A549 (cell line): ENCODE measurements at regions not wholly inside any gene's neighbourhood (a gene's known extent, or its start where the extent isn't known, plus 50 kb on each side); places are given as distances from the start of the nearest gene placed in this dataset.
"Not testable (repeated sequence)": the region's sequence is repeated elsewhere in the genome, so short reads cannot be mapped to it uniquely, and the experiment has no call there.

ENCODE experiments used
- ATAC-seq, 2 experiments: fragments of 200-7000 bp in 1 of 2; fragments of >200 bp in 1 of 2; cut with Nextera tagmentation in 1 of 2; cut with Tn5 transposase in 1 of 2; 3 replicates each; pipeline versions ENCODE4 v1.8.0 to v1.9.1; 2018 to 2020; ENCODE audit warnings: mild to moderate bottlenecking in 1 of 2, moderate library complexity in 1 of 2
- CTCF ChIA-PET: fragments of 300-600 bp; sonication (Branson Sonifier 250); formaldehyde crosslinking; extraction: SDS; loops from one replicate; lab custom pipeline; 2021; ENCODE audit warnings: antibody characterized with exemption, inconsistent platforms; lab: Yijun Ruan, JAX
- POLR2A ChIA-PET: fragments of 350-600 bp; formaldehyde crosslinking; extraction: SDS; loops from one replicate; lab custom pipeline; 2021; ENCODE audit warnings: antibody characterized with exemption, inconsistent platforms; lab: Yijun Ruan, JAX
- DNase-seq, 2 experiments: peaks; one replicate each; pipeline versions ENCODE4 v3.0.0 to v3.0.0-alpha.2; 2011 to 2016; ENCODE audit warnings: low read depth in 1 of 2, low spot score in 1 of 2
- FAIRE-seq: peaks from 2 replicates; lab custom pipeline; 2011; peaks lifted over from hg19 to GRCh38; lab: Jason Lieb, UNC
- H3K27ac ChIP-seq, 2 experiments: fragments of >200 bp; sonication (Bioruptor Twin); formaldehyde crosslinking; 3 replicates each; pipeline ENCODE4 v1.5.1; 2016 to 2017
- H3K4me1 ChIP-seq: fragments of >200 bp; sonication (Bioruptor Twin); formaldehyde crosslinking; 3 replicates; pipeline ENCODE4 v1.6.1; 2016
- H3K4me2 ChIP-seq: fragments of >200 bp; sonication (Bioruptor Twin); formaldehyde crosslinking; 3 replicates; pipeline ENCODE4 v1.6.1; 2016
- H3K4me3 ChIP-seq: fragments of >200 bp; sonication (Bioruptor Twin); formaldehyde crosslinking; 3 replicates; pipeline ENCODE4 v1.5.1; 2016
- H3K9me3 ChIP-seq: fragments of >200 bp; sonication (Bioruptor Twin); formaldehyde crosslinking; 3 replicates; pipeline ENCODE4 v1.6.1; 2016
- CHD2 ChIP-seq: fragments of 150-350 bp; IDR thresholded peaks from 2 replicates; pipeline ENCODE4 v1.6.1; 2014; ENCODE audit warnings: low read length; ENCODE audit not compliant: partially characterized antibody
- CTCF ChIP-seq: fragments of >200 bp; sonication (Bioruptor Twin); formaldehyde crosslinking; IDR thresholded peaks from 3 replicates; pipeline ENCODE4 v1.5.1; 2016
- EHF ChIP-seq: fragments of 250-450 bp; sonication (Bioruptor Pico); IDR thresholded peaks from 2 replicates; pipeline ENCODE4 v1.5.0; 2020; ENCODE audit warnings: mild to moderate bottlenecking
- ELK1 ChIP-seq: fragments of 150-350 bp; IDR thresholded peaks from 2 replicates; pipeline ENCODE4 v1.6.1; 2014; ENCODE audit warnings: low read depth, mild to moderate bottlenecking, low read length
- ESRRA ChIP-seq: fragments of 150-350 bp; IDR thresholded peaks from 2 replicates; pipeline ENCODE4 v1.6.1; 2014; ENCODE audit warnings: mild to moderate bottlenecking, low read length, borderline replicate concordance
- FOSL2 ChIP-seq, 2 experiments: fragments of 450-650 bp in 1 of 2; fragments of >200 bp in 1 of 2; sonication (Bioruptor Twin) in 1 of 2; formaldehyde crosslinking; IDR thresholded peaks; 2 replicates each; pipeline versions ENCODE4 v1.5.0 to v1.6.1; 2016 to 2020; ENCODE audit warnings: mild to moderate bottlenecking in 1 of 2, moderate library complexity in 1 of 2
- HOXA7 ChIP-seq: fragments of 250-450 bp; sonication (Bioruptor Pico); IDR thresholded peaks from 2 replicates; pipeline ENCODE4 v1.5.0; 2020; ENCODE audit warnings: mild to moderate bottlenecking, moderate library complexity
- HOXB13 ChIP-seq: fragments of 250-450 bp; sonication (Bioruptor Pico); IDR thresholded peaks from 2 replicates; pipeline ENCODE4 v1.5.0; 2020; ENCODE audit warnings: low read depth, mild to moderate bottlenecking, moderate library complexity
- MAFK ChIP-seq: fragments of 450-650 bp; IDR thresholded peaks from 2 replicates; pipeline ENCODE4 v1.6.1; 2014; ENCODE audit not compliant: partially characterized antibody
- MAZ ChIP-seq: fragments of 150-350 bp; IDR thresholded peaks from 2 replicates; pipeline ENCODE4 v1.6.1; 2014; ENCODE audit warnings: antibody characterized with exemption, low read depth, low read length, borderline replicate concordance
- MYC ChIP-seq: IDR thresholded peaks from 2 replicates; pipeline ENCODE4 v1.6.1; 2012; ENCODE audit warnings: mild to moderate bottlenecking, inconsistent platforms, low read length, improper control_type of control experiment, borderline replicate concordance
- NR3C1 ChIP-seq: fragments of >200 bp; sonication (Bioruptor Twin); formaldehyde crosslinking; IDR thresholded peaks from 3 replicates; pipeline ENCODE4 v1.6.1; 2017
- PHF8 ChIP-seq: fragments of 200-600 bp; sonication (generic); IDR thresholded peaks from 2 replicates; pipeline ENCODE4 v1.6.1; 2016; ENCODE audit warnings: low read depth, mild to moderate bottlenecking, antibody characterized with exemption, moderate library complexity, borderline replicate concordance
- POLR2A ChIP-seq: IDR thresholded peaks from 2 replicates; pipeline ENCODE4 v1.6.1; 2012; ENCODE audit warnings: mild to moderate bottlenecking, low read length
- RAD21 ChIP-seq, 2 experiments: fragments of >200 bp in 1 of 2; sonication (Bioruptor Twin) in 1 of 2; formaldehyde crosslinking in 1 of 2; IDR thresholded peaks in 1 of 2; conservative IDR thresholded peaks in 1 of 2; 2 replicates in 1 of 2; 3 replicates in 1 of 2; pipeline ENCODE4 v1.6.1; 2012 to 2018; ENCODE audit warnings: inconsistent platforms in 1 of 2
- RFX5 ChIP-seq: fragments of 450-650 bp; IDR thresholded peaks from 2 replicates; pipeline ENCODE4 v1.7.1; 2014; ENCODE audit warnings: antibody characterized with exemption, mild to moderate bottlenecking, moderate library complexity
- TFCP2L1 ChIP-seq: fragments of 250-450 bp; sonication (Bioruptor Pico); IDR thresholded peaks from 2 replicates; pipeline ENCODE4 v1.5.0; 2021; ENCODE audit warnings: mild to moderate bottlenecking
- ZNF302 ChIP-seq: fragments of 250-450 bp; sonication (Bioruptor Pico); IDR thresholded peaks from 2 replicates; pipeline ENCODE4 v1.9.0; 2021; ENCODE audit warnings: inconsistent platforms, mild to moderate bottlenecking, moderate library complexity
- ZSCAN20 ChIP-seq: fragments of 250-450 bp; sonication (Bioruptor Pico); IDR thresholded peaks from 2 replicates; pipeline ENCODE4 v1.8.0; 2022; ENCODE audit warnings: mild to moderate bottlenecking, moderate library complexity
- WGBS: methylation state at CpG from one replicate; pipeline ENCODE4 v1.1.6; 2017; ENCODE audit errors: missing lambda C conversion rate; 5-methylcytosine and 5-hydroxymethylcytosine counted together
- TF ChIP-seq, protein P1 (sequence below): fragments of 250-450 bp; sonication (Bioruptor Pico); IDR thresholded peaks from 2 replicates; pipeline ENCODE4 v1.5.0; 2021; ENCODE audit warnings: mild to moderate bottlenecking, moderate library complexity, borderline replicate concordance
- TF ChIP-seq, protein P2 (sequence below): fragments of 250-450 bp; sonication (Bioruptor Pico); IDR thresholded peaks from 2 replicates; pipeline ENCODE4 v1.5.0; 2020; ENCODE audit warnings: low read depth, mild to moderate bottlenecking, moderate library complexity

GRCh38 chr6:153984811-153985210 lies 54.2 kb upstream of the OPRM1 start:
- FAIRE-seq (no peak), ATAC-seq (no peak), DNase-seq (no peak)
- Histone ChIP-seq H3K4me1 (no peaks in the 10 kb centered on the region), H3K27ac (no peak overlapping the region), H3K4me3 (no peak overlapping the region), H3K9me3 (no peaks in the 10 kb centered on the region), H3K4me2 (no peak overlapping the region)
- TF ChIP-seq MAFK (no peak), PHF8 (no peak), MAZ (no peak), FOSL2 (IDR thresholded peaks at IDR 0.05) (no peak), FOSL2 (CRISPR knock-in tag; IDR thresholded peaks at IDR 0.05) (no peak), HOXB13 (CRISPR knock-in tag) (no peak), HOXA7 (CRISPR knock-in tag) (no peak), ZNF302 (CRISPR knock-in tag) (no peak), EHF (CRISPR knock-in tag) (no peak), CTCF (no peak)
- TF ChIP-seq, protein P1, sequence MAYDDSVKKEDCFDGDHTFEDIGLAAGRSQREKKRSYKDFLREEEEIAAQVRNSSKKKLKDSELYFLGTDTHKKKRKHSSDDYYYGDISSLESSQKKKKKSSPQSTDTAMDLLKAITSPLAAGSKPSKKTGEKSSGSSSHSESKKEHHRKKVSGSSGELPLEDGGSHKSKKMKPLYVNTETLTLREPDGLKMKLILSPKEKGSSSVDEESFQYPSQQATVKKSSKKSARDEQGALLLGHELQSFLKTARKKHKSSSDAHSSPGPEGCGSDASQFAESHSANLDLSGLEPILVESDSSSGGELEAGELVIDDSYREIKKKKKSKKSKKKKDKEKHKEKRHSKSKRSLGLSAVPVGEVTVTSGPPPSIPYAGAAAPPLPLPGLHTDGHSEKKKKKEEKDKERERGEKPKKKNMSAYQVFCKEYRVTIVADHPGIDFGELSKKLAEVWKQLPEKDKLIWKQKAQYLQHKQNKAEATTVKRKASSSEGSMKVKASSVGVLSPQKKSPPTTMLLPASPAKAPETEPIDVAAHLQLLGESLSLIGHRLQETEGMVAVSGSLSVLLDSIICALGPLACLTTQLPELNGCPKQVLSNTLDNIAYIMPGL (CRISPR knock-in tag) = no peak
- POLR2A ChIA-PET = no interaction called here
- CTCF ChIA-PET = no interaction called here
- WGBS = 0% methylated on average over 1 of the region's 1 CpG

- Histone ChIP-seq H3K27ac (no peak overlapping the region), H3K4me3 (no peak overlapping the region), H3K4me1 (no peaks in the 10 kb centered on the region), H3K4me2 (no peak overlapping the region), H3K9me3 (no peaks in the 10 kb centered on the region)
- WGBS = 26% methylated on average over 2 of the region's 2 CpGs
- ChIA-PET CTCF (no interaction called here), POLR2A (no interaction called here)
- no peak for DNase-seq
- FAIRE-seq = no peak
- no peak for ATAC-seq
- TF ChIP-seq MAZ (no peak), ESRRA (no peak), ZNF302 (CRISPR knock-in tag) (no peak), RFX5 (no peak), NR3C1 (no peak), ELK1 (no peak), TFCP2L1 (CRISPR knock-in tag) (no peak), POLR2A (no peak), RAD21 (conservative IDR thresholded peaks at IDR 0.05 in 1 of 2, IDR thresholded peaks at IDR 0.05 in 1 of 2) (no peak), FOSL2 (IDR thresholded peaks at IDR 0.05) (no peak), FOSL2 (CRISPR knock-in tag; IDR thresholded peaks at IDR 0.05) (no peak), ZSCAN20 (no peak), MYC (no peak), CHD2 (no peak)
- TF ChIP-seq, protein P2, sequence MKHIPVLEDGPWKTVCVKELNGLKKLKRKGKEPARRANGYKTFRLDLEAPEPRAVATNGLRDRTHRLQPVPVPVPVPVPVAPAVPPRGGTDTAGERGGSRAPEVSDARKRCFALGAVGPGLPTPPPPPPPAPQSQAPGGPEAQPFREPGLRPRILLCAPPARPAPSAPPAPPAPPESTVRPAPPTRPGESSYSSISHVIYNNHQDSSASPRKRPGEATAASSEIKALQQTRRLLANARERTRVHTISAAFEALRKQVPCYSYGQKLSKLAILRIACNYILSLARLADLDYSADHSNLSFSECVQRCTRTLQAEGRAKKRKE = no peak
Measured at GRCh38 chr6:153980171-153980570, 58.9 kb upstream of the OPRM1 start.

DNA sequence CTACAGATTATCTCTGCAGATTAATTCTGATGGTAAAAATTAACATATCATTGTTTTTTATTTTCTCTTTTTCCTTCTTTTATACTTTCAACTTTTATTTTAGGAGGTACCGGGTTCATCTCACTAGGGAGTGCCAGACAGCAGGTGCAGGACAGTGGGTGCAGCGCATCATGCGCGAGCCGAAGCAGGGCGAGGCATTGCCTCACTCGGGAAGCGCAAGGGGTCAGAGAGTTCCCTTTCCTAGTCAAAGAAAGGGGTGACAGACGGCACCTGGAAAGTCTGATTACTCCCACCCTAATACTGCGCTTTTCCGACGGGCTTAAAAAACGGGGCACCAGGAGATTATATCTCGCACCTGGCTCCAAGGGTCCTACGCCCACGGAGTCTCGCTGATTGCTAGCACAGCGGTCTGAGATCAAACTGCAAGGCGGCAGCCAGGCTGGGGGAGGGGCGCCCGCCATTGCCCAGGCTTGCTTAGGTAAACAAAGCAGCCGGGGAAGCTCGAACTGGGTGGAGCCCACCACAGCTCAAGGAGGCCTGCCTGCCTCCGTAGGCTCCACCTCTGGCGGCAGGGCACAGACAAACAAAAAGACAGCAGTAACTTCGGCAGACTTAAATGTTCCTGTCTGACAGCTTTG lies 60.0 kb upstream of the OPRM1 start:
- FAIRE-seq, ATAC-seq, CTCF ChIA-PET, H3K4me2 ChIP-seq, POLR2A ChIA-PET, H3K9me3 ChIP-seq, H3K4me1 ChIP-seq, DNase-seq, H3K27ac ChIP-seq: not testable (repeated sequence)
- 77% methylated on average over 9 of the region's 26 CpGs for WGBS
- peak overlapping the region; percentile 26; the same call in 1 of the 3 replicates for H3K4me3 ChIP-seq
